WTC11 (cell line): ENCODE measurements at regions not wholly inside any gene's neighbourhood (a gene's known extent, or its start where the extent isn't known, plus 50 kb on each side); places are given as distances from the start of the nearest gene placed in this dataset.

ENCODE experiments used
- ATAC-seq: fragments of 200-7000 bp; cut with Tn5 transposase; 2 replicates; pipeline ENCODE4 v1.10.0; 2021; ENCODE audit warnings: mild to moderate bottlenecking, moderate library complexity
- CTCF ChIA-PET: fragments of 300-600 bp; sonication (Branson Sonifier 250); formaldehyde crosslinking; loops from one replicate; lab custom pipeline; 2021; ENCODE audit warnings: antibody characterized with exemption; lab: Charles Lee
- POLR2A ChIA-PET: fragments of 350-600 bp; sonication (Branson Sonifier 250); formaldehyde crosslinking; loops from one replicate; lab custom pipeline; 2021; ENCODE audit warnings: antibody characterized with exemption; lab: Charles Lee
- DNase-seq: peaks from one replicate; pipeline ENCODE4 v3.0.0; 2021; ENCODE audit warnings: low spot score
- H3K27ac Mint-ChIP-seq: 2 replicates; pipeline ENCODE4 v1.8.0; 2021; ENCODE audit warnings: mixed read lengths
- H3K27me3 Mint-ChIP-seq: 2 replicates; pipeline ENCODE4 v1.8.0; 2021; ENCODE audit warnings: low read depth, mild to moderate bottlenecking, moderate library complexity, mixed read lengths
- H3K36me3 Mint-ChIP-seq: 2 replicates; pipeline ENCODE4 v1.8.0; 2021; ENCODE audit warnings: mixed read lengths
- H3K4me1 Mint-ChIP-seq: 2 replicates; pipeline ENCODE4 v1.8.0; 2022; ENCODE audit warnings: mixed read lengths
- H3K4me3 Mint-ChIP-seq: 2 replicates; pipeline ENCODE4 v1.8.0; 2021; ENCODE audit warnings: mild to moderate bottlenecking, moderate library complexity, mixed read lengths
- H3K9me3 Mint-ChIP-seq: 2 replicates; pipeline ENCODE4 v1.8.0; 2021; ENCODE audit warnings: mixed read lengths
- ATF2 ChIP-seq: sonication (generic); formaldehyde crosslinking; IDR thresholded peaks from 2 replicates; pipeline ENCODE4 v1.8.1; 2022; ENCODE audit warnings: low read depth, missing genetic modification reagents, borderline replicate concordance
- CREB1 ChIP-seq: sonication (generic); formaldehyde crosslinking; IDR thresholded peaks from 2 replicates; pipeline ENCODE4 v1.8.0; 2023; ENCODE audit warnings: mild to moderate bottlenecking, missing genetic modification reagents
- HMGXB4 ChIP-seq: sonication (generic); formaldehyde crosslinking; IDR thresholded peaks from 2 replicates; pipeline ENCODE4 v1.8.1; 2023; ENCODE audit warnings: mild to moderate bottlenecking, moderate library complexity, missing genetic modification reagents
- KAT7 ChIP-seq: sonication (generic); formaldehyde crosslinking; IDR thresholded peaks from 2 replicates; pipeline ENCODE4 v1.8.1; 2023; ENCODE audit warnings: missing genetic modification reagents, mild to moderate bottlenecking, borderline replicate concordance
- MXD4 ChIP-seq: fragments of 250-450 bp; sonication (Bioruptor Pico); IDR thresholded peaks from 2 replicates; pipeline ENCODE4 v1.8.0; 2021; ENCODE audit warnings: mild to moderate bottlenecking, moderate library complexity, borderline replicate concordance
- PRRX2 ChIP-seq: fragments of 250-450 bp; sonication (Bioruptor Pico); IDR thresholded peaks from 2 replicates; pipeline ENCODE4 v1.8.0; 2021; ENCODE audit warnings: mild to moderate bottlenecking
- RORB ChIP-seq: fragments of 250-450 bp; sonication (Bioruptor Pico); IDR thresholded peaks from 2 replicates; pipeline ENCODE4 v1.9.0; 2021; ENCODE audit warnings: mild to moderate bottlenecking
- SOX15 ChIP-seq: fragments of 250-450 bp; sonication (Bioruptor Pico); IDR thresholded peaks from 2 replicates; pipeline ENCODE4 v1.9.0; 2021; ENCODE audit warnings: mild to moderate bottlenecking
- TCF7 ChIP-seq: sonication (generic); formaldehyde crosslinking; IDR thresholded peaks from 2 replicates; pipeline ENCODE4 v1.8.0; 2022; ENCODE audit warnings: mild to moderate bottlenecking, low read depth, missing genetic modification reagents, moderate library complexity
- ZBTB43 ChIP-seq: sonication (generic); formaldehyde crosslinking; IDR thresholded peaks from 2 replicates; pipeline ENCODE4 v1.8.1; 2023; ENCODE audit warnings: mild to moderate bottlenecking, missing genetic modification reagents
- ZMAT4 ChIP-seq: fragments of 250-450 bp; sonication (Bioruptor Pico); IDR thresholded peaks from 2 replicates; pipeline ENCODE4 v1.9.0; 2021; ENCODE audit warnings: mild to moderate bottlenecking
- ZNF219 ChIP-seq: sonication (generic); formaldehyde crosslinking; IDR thresholded peaks from 2 replicates; pipeline ENCODE4 v1.8.0; 2023; ENCODE audit warnings: missing genetic modification reagents, mild to moderate bottlenecking, borderline replicate concordance
- ZNF532 ChIP-seq: fragments of 250-450 bp; sonication (Bioruptor Pico); IDR thresholded peaks from 2 replicates; pipeline ENCODE4 v1.9.0; 2021; ENCODE audit warnings: mild to moderate bottlenecking, borderline replicate concordance

- TF ChIP-seq TCF7 (CRISPR knock-in tag) (no peak), CREB1 (CRISPR knock-in tag) (no peak), ZBTB43 (CRISPR knock-in tag) (no peak)
Measured at GRCh38 chr1:209105701-209106100, 477.8 kb upstream of the CAMK1G start (continued).

- H3K27me3 Mint-ChIP-seq = no peaks in the 10 kb centered on the region; the same call in 1 of the 2 replicates
- peak; percentile 78 for ATAC-seq
- DNase-seq = peak; percentile 17
- ChIA-PET CTCF (interaction anchor here (0.5 to 1.3 kb wide), 4 partner anchors 11 to 993 kb away, joined by 3 to 5 read pairs (median 3); no protein-coding TSS in a partner anchor), POLR2A (no interaction called here)
- no peak overlapping the region for H3K4me3 Mint-ChIP-seq
- peaks cover 16% of the 10 kb centered on the region for H3K9me3 Mint-ChIP-seq
- H3K4me1 Mint-ChIP-seq = peaks cover 37% of the 10 kb centered on the region
- TF ChIP-seq TCF7 (CRISPR knock-in tag) = no peak
- no peak for TF ChIP-seq ATF2 (CRISPR knock-in tag)
- TF ChIP-seq ZNF219 (CRISPR knock-in tag) = no peak
- no peak for TF ChIP-seq KAT7 (CRISPR knock-in tag)
- peaks cover 4% of the 10 kb centered on the region; the same call in 1 of the 2 replicates for H3K36me3 Mint-ChIP-seq
- no peak overlapping the region for H3K27ac Mint-ChIP-seq
Measured at GRCh38 chr1:209106237-209106741, 477.2 kb upstream of the CAMK1G start.

- H3K9me3 Mint-ChIP-seq = peaks cover 16% of the 10 kb centered on the region
- H3K27me3 Mint-ChIP-seq = no peaks in the 10 kb centered on the region; the same call in 1 of the 2 replicates
- no peak for ATAC-seq
- H3K36me3 Mint-ChIP-seq = peaks cover 4% of the 10 kb centered on the region; the same call in 1 of the 2 replicates
- TF ChIP-seq PRRX2 (CRISPR knock-in tag) = no peak
- TF ChIP-seq RORB (CRISPR knock-in tag) = no peak
- TF ChIP-seq MXD4 = no peak
- no peak for TF ChIP-seq HMGXB4 (CRISPR knock-in tag)
- no peak for TF ChIP-seq ZMAT4
- no peak for TF ChIP-seq SOX15
- TF ChIP-seq ZNF532 = no peak
- ChIA-PET POLR2A (no interaction called here), CTCF (interaction anchor here (1.2 to 1.3 kb wide), 3 partner anchors 11 to 142 kb away, joined by 3 to 5 read pairs (median 3); no protein-coding TSS in a partner anchor)
- H3K27ac Mint-ChIP-seq = no peak overlapping the region
- no peak overlapping the region for H3K4me3 Mint-ChIP-seq
- no peak for DNase-seq
- H3K4me1 Mint-ChIP-seq = peaks cover 37% of the 10 kb centered on the region
Measured at GRCh38 chr1:209106861-209107260, 476.7 kb upstream of the CAMK1G start.
